Fibroblast of lung (primary cell): ENCODE measurements at regions not wholly inside any gene's neighbourhood (a gene's known extent, or its start where the extent isn't known, plus 50 kb on each side); places are given as distances from the start of the nearest gene placed in this dataset.

Experiments used
- EZH2 ChIP-seq: IDR thresholded peaks from 2 replicates; pipeline ENCODE4 v1.5.1; 2012; ENCODE audit warnings: low read length, control low read depth, mild to moderate bottlenecking; ENCODE audit errors: missing control alignments
- TF ChIP-seq, protein P1 (sequence below), 2 donors: IDR thresholded peaks in 1 of 2; conservative IDR thresholded peaks in 1 of 2; 1 replicate in 1 of 2; 2 replicates in 1 of 2; pipeline ENCODE4 v1.5.1; 2011 to 2012; ENCODE audit warnings: low read length in 2 of 2, control low read depth in 1 of 2, inconsistent platforms in 1 of 2, low read depth in 1 of 2, mild to moderate bottlenecking in 1 of 2

DNA sequence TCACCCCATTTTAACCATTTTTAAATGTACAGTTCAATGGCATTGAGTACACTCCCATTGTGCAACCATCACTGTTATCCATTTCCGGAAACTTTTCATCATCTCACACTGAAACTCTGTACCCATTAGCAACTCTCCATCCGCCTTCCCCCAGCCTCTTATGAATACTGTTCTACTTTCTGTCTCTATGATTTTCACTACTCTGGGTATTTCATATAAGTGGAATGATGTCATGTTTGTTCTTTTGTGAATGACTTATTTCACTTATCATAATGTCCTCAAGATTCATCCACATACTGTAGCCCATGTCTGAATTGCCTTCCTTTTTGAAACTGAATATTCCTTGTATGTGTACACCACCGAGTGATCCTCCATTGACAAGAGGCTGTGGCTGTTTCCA lies 92.9 kb upstream of the TOX2 start:
- TF ChIP-seq, protein P1, sequence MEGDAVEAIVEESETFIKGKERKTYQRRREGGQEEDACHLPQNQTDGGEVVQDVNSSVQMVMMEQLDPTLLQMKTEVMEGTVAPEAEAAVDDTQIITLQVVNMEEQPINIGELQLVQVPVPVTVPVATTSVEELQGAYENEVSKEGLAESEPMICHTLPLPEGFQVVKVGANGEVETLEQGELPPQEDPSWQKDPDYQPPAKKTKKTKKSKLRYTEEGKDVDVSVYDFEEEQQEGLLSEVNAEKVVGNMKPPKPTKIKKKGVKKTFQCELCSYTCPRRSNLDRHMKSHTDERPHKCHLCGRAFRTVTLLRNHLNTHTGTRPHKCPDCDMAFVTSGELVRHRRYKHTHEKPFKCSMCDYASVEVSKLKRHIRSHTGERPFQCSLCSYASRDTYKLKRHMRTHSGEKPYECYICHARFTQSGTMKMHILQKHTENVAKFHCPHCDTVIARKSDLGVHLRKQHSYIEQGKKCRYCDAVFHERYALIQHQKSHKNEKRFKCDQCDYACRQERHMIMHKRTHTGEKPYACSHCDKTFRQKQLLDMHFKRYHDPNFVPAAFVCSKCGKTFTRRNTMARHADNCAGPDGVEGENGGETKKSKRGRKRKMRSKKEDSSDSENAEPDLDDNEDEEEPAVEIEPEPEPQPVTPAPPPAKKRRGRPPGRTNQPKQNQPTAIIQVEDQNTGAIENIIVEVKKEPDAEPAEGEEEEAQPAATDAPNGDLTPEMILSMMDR (conservative IDR thresholded peaks at IDR 0.05 in 1 of 2, IDR thresholded peaks at IDR 0.05 in 1 of 2; ENCODE audit: low read depth in 1 of 2, low read length in 2 of 2) = no peak
- TF ChIP-seq EZH2 = no peak
